ENCODE measurements at regions not wholly inside any gene's neighbourhood (a gene's known extent, or its start where the extent isn't known, plus 50 kb on each side); places are given as distances from the start of the nearest gene placed in this dataset.

- Histone ChIP-seq H3K4me3 (ENCODE audit: low read depth in 1 of 2, low read length in 2 of 2) (no peak overlapping the region), H3K27ac (ENCODE audit: low read depth in 2 of 2, low read length in 1 of 2) (no peak overlapping the region)
- 93% methylated on average over 5 of the region's 5 CpGs for WGBS, 2 donors
These were observed 457.8 kb downstream of the HACE1 start for GRCh38 chr6:104401926-104402325.

DNA sequence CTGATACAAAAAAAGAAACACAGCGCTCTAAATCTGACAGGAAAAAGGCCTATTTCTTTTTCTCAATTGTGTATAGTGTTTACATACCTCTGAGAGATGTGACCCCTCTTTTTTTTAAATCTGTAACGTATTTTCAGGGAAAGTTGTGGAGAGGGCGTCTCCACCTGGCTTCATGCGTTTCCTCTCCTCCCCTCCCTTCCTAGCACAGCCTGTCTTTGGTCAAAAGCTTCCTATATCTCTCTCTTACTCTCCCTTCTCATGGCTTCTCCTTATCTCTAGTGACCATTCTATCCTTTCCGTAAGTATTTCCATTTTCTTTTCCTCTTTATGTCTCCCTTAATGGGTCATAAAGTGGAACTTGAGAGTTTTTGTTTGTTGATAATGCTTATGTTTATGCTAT lies 458.9 kb downstream of the HACE1 start:
- no peak overlapping the region for H3K4me3 ChIP-seq (ENCODE audit: low read depth in 1 of 2, low read length in 2 of 2)
- no peaks in the 10 kb centered on the region for H3K9me3 ChIP-seq (ENCODE audit: control insufficient read depth in 2 of 2, insufficient read depth in 1 of 2, low read depth in 1 of 2, low read length in 1 of 2)
- H3K4me1 ChIP-seq (ENCODE audit: control insufficient read depth in 2 of 2, insufficient read depth in 2 of 2, low read length in 1 of 2): no peaks in the 10 kb centered on the region
- H3K36me3 ChIP-seq (ENCODE audit: control insufficient read depth in 2 of 2, insufficient read depth in 2 of 2, low read length in 1 of 2): no peaks in the 10 kb centered on the region
- H3K27ac ChIP-seq (ENCODE audit: low read depth in 2 of 2, low read length in 1 of 2): no peak overlapping the region
- H3K27me3 ChIP-seq (ENCODE audit: control insufficient read depth in 1 of 2, insufficient read depth in 2 of 2, low read length in 2 of 2): no peaks in the 10 kb centered on the region
- 51 to 60% methylated on average over 5 of the region's 5 CpGs for WGBS, 2 donors

More at GRCh38 chr6:104401926-104402325, 457.8 kb downstream of the HACE1 start:
- Histone ChIP-seq H3K27me3 (ENCODE audit: control insufficient read depth in 1 of 2, insufficient read depth in 2 of 2, low read length in 2 of 2) (no peaks in the 10 kb centered on the region), H3K9me3 (ENCODE audit: control insufficient read depth in 2 of 2, insufficient read depth in 1 of 2, low read depth in 1 of 2, low read length in 1 of 2) (no peaks in the 10 kb centered on the region), H3K36me3 (ENCODE audit: control insufficient read depth in 2 of 2, insufficient read depth in 2 of 2, low read length in 1 of 2) (no peaks in the 10 kb centered on the region), H3K4me1 (ENCODE audit: control insufficient read depth in 2 of 2, insufficient read depth in 2 of 2, low read length in 1 of 2) (no peaks in the 10 kb centered on the region)

- H3K36me3 ChIP-seq (ENCODE audit: control insufficient read depth in 2 of 2, insufficient read depth in 2 of 2, low read length in 1 of 2): no peaks in the 10 kb centered on the region
- no peaks in the 10 kb centered on the region for H3K4me1 ChIP-seq (ENCODE audit: control insufficient read depth in 2 of 2, insufficient read depth in 2 of 2, low read length in 1 of 2)
- H3K9me3 ChIP-seq (ENCODE audit: control insufficient read depth in 2 of 2, insufficient read depth in 1 of 2, low read depth in 1 of 2, low read length in 1 of 2): no peaks in the 10 kb centered on the region
- WGBS, 2 donors: 60 to 68% methylated on average over 3 of the region's 3 CpGs
- H3K4me3 ChIP-seq (ENCODE audit: low read depth in 1 of 2, low read length in 2 of 2): no peak overlapping the region
- H3K27me3 ChIP-seq (ENCODE audit: control insufficient read depth in 1 of 2, insufficient read depth in 2 of 2, low read length in 2 of 2): no peaks in the 10 kb centered on the region
- no peak overlapping the region for H3K27ac ChIP-seq (ENCODE audit: low read depth in 2 of 2, low read length in 1 of 2)
These were observed 463.6 kb downstream of the HACE1 start for GRCh38 chr6:104396077-104396476.

DNA sequence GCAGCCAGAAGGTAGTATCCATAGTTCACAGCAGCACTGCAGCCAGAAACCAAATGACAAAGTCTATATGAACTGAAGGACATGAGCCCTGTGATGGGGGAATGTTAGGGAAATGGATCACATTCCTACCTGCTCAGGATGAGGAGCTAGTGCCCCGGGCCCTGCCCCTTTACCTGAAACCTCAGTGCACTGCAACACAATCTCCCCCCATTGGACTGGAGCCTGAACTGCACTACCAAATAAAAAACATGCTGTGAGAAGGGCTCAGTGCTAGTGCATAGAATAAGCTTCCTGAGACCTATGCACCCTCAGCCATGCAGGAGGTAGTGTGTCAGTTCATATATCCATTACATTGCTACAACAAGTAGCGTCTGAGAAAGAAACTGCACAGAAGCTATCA lies 477.8 kb downstream of the HACE1 start:
- Histone ChIP-seq H3K9me3 (ENCODE audit: control insufficient read depth in 2 of 2, insufficient read depth in 1 of 2, low read depth in 1 of 2, low read length in 1 of 2) (peaks cover 0 to 8% of the 10 kb centered on the region in 2 donors), H3K27ac (ENCODE audit: low read depth in 2 of 2, low read length in 1 of 2) (no peak overlapping the region), H3K4me3 (ENCODE audit: low read depth in 1 of 2, low read length in 2 of 2) (no peak overlapping the region), H3K36me3 (ENCODE audit: control insufficient read depth in 2 of 2, insufficient read depth in 2 of 2, low read length in 1 of 2) (no peaks in the 10 kb centered on the region), H3K4me1 (ENCODE audit: control insufficient read depth in 2 of 2, insufficient read depth in 2 of 2, low read length in 1 of 2) (no peaks in the 10 kb centered on the region), H3K27me3 (ENCODE audit: control insufficient read depth in 1 of 2, insufficient read depth in 2 of 2, low read length in 2 of 2) (no peaks in the 10 kb centered on the region)
- WGBS, 2 donors: 87 to 90% methylated on average over 2 of the region's 2 CpGs

DNA sequence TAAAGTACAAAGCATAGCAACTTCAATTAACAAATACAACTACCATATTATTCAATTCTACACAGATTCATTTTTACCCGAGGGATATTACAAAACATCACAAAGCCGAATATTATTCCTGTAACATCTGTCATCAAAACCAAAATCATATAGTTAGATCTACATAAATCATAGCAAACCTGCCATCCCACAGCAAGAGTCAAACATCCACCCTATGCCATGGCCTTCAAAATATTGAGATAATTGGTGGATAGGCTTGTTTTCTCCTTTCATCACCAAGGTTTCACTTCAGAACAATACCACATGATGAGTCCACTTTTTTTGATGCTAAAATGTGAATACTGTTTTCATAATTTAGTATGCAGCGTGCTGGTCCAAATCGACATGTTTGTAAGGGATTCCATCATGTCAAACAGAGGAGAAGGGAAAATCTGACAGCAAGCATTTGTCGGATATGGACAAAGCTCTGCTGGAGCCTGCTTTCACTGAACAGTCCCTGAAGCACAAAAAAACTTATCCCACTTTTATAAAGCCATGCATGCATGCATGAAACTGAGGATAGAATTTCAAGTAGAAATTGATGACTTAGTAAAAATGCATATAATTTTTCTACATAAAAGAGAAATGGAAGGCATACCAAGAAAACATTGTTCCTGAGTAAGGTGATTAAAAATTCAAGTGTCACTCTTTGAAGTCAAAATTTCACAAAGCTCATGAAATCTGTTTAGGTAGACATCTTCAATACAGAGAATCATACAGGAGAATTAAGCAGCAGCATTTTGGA lies 494.1 kb downstream of the HACE1 start:
- H3K4me3 ChIP-seq (ENCODE audit: low read depth in 1 of 2, low read length in 2 of 2): no peak overlapping the region
- no peaks in the 10 kb centered on the region for H3K4me1 ChIP-seq (ENCODE audit: control insufficient read depth in 2 of 2, insufficient read depth in 2 of 2, low read length in 1 of 2)
- no peaks in the 10 kb centered on the region for H3K27me3 ChIP-seq (ENCODE audit: control insufficient read depth in 1 of 2, insufficient read depth in 2 of 2, low read length in 2 of 2)
- H3K9me3 ChIP-seq (ENCODE audit: control insufficient read depth in 2 of 2, insufficient read depth in 1 of 2, low read depth in 1 of 2, low read length in 1 of 2): no peaks in the 10 kb centered on the region
- H3K36me3 ChIP-seq (ENCODE audit: control insufficient read depth in 2 of 2, insufficient read depth in 2 of 2, low read length in 1 of 2): no peaks in the 10 kb centered on the region
- WGBS, 2 donors: 71 to 73% methylated on average over 5 of the region's 5 CpGs
- H3K27ac ChIP-seq (ENCODE audit: low read depth in 2 of 2, low read length in 1 of 2): no peak overlapping the region

DNA sequence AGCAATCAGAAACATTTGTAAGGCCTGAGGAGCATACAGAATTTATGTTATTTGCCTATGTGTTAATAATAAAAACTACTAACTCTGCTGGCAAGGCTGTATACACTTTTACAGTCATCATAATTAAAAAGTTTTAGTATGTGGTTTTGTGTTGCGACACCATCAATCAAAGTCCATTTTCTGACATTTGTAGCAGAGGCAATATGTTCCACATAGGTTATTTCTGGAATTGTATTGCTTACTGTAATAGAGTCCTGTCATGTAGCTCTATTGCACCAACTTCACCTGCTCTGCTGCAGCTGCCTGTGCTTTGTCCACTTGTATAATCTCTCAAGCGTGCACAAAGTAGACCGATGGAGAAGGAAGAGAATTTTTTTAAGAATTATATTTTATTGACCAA lies 501.8 kb downstream of the HACE1 start:
- Histone ChIP-seq H3K27me3 (ENCODE audit: control insufficient read depth in 1 of 2, insufficient read depth in 2 of 2, low read length in 2 of 2) (no peaks in the 10 kb centered on the region), H3K27ac (ENCODE audit: low read depth in 2 of 2, low read length in 1 of 2) (no peak overlapping the region), H3K9me3 (ENCODE audit: control insufficient read depth in 2 of 2, insufficient read depth in 1 of 2, low read depth in 1 of 2, low read length in 1 of 2) (no peaks in the 10 kb centered on the region), H3K4me1 (ENCODE audit: control insufficient read depth in 2 of 2, insufficient read depth in 2 of 2, low read length in 1 of 2) (no peaks in the 10 kb centered on the region), H3K4me3 (ENCODE audit: low read depth in 1 of 2, low read length in 2 of 2) (no peak overlapping the region), H3K36me3 (ENCODE audit: control insufficient read depth in 2 of 2, insufficient read depth in 2 of 2, low read length in 1 of 2) (no peaks in the 10 kb centered on the region)
- WGBS, 2 donors: 90 to 92% methylated on average over 3 of the region's 3 CpGs

DNA sequence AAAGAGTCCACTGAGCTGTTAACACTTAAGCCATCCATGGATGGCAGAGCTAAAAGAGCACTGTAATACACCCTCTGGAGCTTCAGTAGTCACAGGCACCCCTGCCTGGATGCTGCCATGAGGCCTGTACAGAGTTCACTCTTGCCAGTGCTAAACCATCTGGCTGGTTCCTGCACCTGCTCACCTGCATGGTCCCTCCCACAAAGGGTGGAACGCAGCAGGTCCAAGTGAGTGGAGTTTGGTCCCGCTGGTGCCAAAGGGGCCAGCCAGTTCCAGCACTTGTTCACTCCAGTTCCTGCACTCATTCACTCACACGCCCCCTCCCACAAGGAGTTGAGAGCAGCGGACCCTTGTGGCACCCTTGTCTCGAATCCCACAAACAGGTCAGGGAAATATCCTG lies 503.5 kb downstream of the HACE1 start:
- WGBS, 2 donors: 86 to 87% methylated on average over 5 of the region's 5 CpGs
- no peak overlapping the region for H3K4me3 ChIP-seq (ENCODE audit: low read depth in 1 of 2, low read length in 2 of 2)
- no peaks in the 10 kb centered on the region for H3K36me3 ChIP-seq (ENCODE audit: control insufficient read depth in 2 of 2, insufficient read depth in 2 of 2, low read length in 1 of 2)
- H3K27me3 ChIP-seq (ENCODE audit: control insufficient read depth in 1 of 2, insufficient read depth in 2 of 2, low read length in 2 of 2): no peaks in the 10 kb centered on the region
- no peak overlapping the region for H3K27ac ChIP-seq (ENCODE audit: low read depth in 2 of 2, low read length in 1 of 2)
- no peaks in the 10 kb centered on the region for H3K9me3 ChIP-seq (ENCODE audit: control insufficient read depth in 2 of 2, insufficient read depth in 1 of 2, low read depth in 1 of 2, low read length in 1 of 2)
- no peaks in the 10 kb centered on the region for H3K4me1 ChIP-seq (ENCODE audit: control insufficient read depth in 2 of 2, insufficient read depth in 2 of 2, low read length in 1 of 2)

DNA sequence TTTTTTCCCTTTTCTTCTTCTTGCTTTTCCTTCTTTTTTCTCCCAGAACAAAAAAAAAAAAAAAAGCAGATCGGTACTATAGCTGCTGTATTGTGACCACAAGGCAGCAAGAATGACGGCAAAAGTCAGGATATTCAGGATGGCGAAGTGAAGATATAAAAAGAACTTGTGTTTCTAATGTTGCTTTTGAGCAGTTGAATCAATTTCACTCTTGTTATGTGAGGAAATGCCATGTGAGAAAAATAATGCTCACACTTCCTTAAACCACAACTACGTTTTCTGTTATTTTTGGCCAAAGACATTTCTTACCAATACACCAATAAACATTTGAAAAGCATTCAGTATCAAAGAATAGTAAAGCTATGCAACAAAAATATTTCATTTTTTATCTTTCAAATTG lies 510.5 kb downstream of the HACE1 start:
- H3K4me1 ChIP-seq (ENCODE audit: control insufficient read depth in 2 of 2, insufficient read depth in 2 of 2, low read length in 1 of 2): no peaks in the 10 kb centered on the region
- H3K27me3 ChIP-seq (ENCODE audit: control insufficient read depth in 1 of 2, insufficient read depth in 2 of 2, low read length in 2 of 2): no peaks in the 10 kb centered on the region
- no peak overlapping the region for H3K27ac ChIP-seq (ENCODE audit: low read depth in 2 of 2, low read length in 1 of 2)
- no peak overlapping the region for H3K4me3 ChIP-seq (ENCODE audit: low read depth in 1 of 2, low read length in 2 of 2)
- peaks cover 0 to 5% of the 10 kb centered on the region in 2 donors for H3K9me3 ChIP-seq (ENCODE audit: control insufficient read depth in 2 of 2, insufficient read depth in 1 of 2, low read depth in 1 of 2, low read length in 1 of 2)
- 67 to 75% methylated on average over 4 of the region's 4 CpGs for WGBS, 2 donors
- H3K36me3 ChIP-seq (ENCODE audit: control insufficient read depth in 2 of 2, insufficient read depth in 2 of 2, low read length in 1 of 2): no peaks in the 10 kb centered on the region

DNA sequence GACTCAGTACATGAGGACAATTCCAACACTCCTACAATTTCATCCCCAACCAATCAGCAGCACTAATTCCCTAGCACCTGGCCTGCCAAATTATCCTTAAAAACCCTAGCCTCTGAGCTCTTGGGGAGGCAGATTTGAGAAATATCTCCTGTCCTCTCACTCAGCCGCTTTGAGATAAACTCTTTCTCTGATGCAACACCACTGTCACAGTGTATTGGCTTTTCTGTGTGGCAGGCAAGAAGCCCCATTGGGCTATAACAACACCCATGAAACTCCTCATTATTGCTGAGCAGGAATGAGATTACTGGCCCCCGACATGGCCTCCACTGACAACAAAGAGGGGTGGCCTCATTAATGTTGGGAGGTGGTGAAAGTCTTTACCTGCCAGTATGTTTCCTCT lies 515.5 kb downstream of the HACE1 start:
- Histone ChIP-seq H3K4me3 (ENCODE audit: low read depth in 1 of 2, low read length in 2 of 2) (no peak overlapping the region), H3K4me1 (ENCODE audit: control insufficient read depth in 2 of 2, insufficient read depth in 2 of 2, low read length in 1 of 2) (no peaks in the 10 kb centered on the region), H3K36me3 (ENCODE audit: control insufficient read depth in 2 of 2, insufficient read depth in 2 of 2, low read length in 1 of 2) (no peaks in the 10 kb centered on the region), H3K9me3 (ENCODE audit: control insufficient read depth in 2 of 2, insufficient read depth in 1 of 2, low read depth in 1 of 2, low read length in 1 of 2) (peaks cover 0 to 5% of the 10 kb centered on the region in 2 donors), H3K27ac (ENCODE audit: low read depth in 2 of 2, low read length in 1 of 2) (no peak overlapping the region), H3K27me3 (ENCODE audit: control insufficient read depth in 1 of 2, insufficient read depth in 2 of 2, low read length in 2 of 2) (no peaks in the 10 kb centered on the region)
- 78 to 91% methylated on average over 2 of the region's 2 CpGs for WGBS, 2 donors

DNA sequence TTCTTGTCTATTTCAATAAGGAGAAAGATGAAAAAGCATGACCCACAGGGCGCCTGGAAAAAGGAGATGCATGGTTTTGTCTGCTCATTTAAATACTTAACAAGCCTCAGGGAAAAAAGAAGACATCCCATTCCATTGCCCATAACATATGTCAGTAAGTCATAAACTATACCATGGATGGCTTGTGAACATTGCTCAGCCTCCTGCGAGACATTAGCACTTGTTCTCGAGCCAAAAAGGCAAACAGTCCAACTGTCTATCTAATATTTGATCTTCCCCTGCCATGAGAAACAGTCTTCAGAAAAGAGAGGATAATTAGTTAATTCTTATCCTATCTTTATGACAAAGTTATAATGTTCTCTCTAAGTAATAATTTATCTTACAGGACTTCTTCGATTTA lies 527.4 kb downstream of the HACE1 start:
- no peaks in the 10 kb centered on the region for H3K36me3 ChIP-seq (ENCODE audit: control insufficient read depth in 2 of 2, insufficient read depth in 2 of 2, low read length in 1 of 2)
- H3K4me1 ChIP-seq (ENCODE audit: control insufficient read depth in 2 of 2, insufficient read depth in 2 of 2, low read length in 1 of 2): no peaks in the 10 kb centered on the region
- WGBS, 2 donors: 45 to 54% methylated on average over 4 of the region's 4 CpGs
- H3K27ac ChIP-seq (ENCODE audit: low read depth in 2 of 2, low read length in 1 of 2): no peak overlapping the region
- no peaks in the 10 kb centered on the region for H3K27me3 ChIP-seq (ENCODE audit: control insufficient read depth in 1 of 2, insufficient read depth in 2 of 2, low read length in 2 of 2)
- no peak overlapping the region for H3K4me3 ChIP-seq (ENCODE audit: low read depth in 1 of 2, low read length in 2 of 2)
- no peaks in the 10 kb centered on the region for H3K9me3 ChIP-seq (ENCODE audit: control insufficient read depth in 2 of 2, insufficient read depth in 1 of 2, low read depth in 1 of 2, low read length in 1 of 2)
